ENCODE measurements at regions not wholly inside any gene's neighbourhood (a gene's known extent, or its start where the extent isn't known, plus 50 kb on each side); places are given as distances from the start of the nearest gene placed in this dataset.
"Not testable (repeated sequence)": the region's sequence is repeated elsewhere in the genome, so short reads cannot be mapped to it uniquely, and the experiment has no call there.

GRCh38 chrX:69431420-69431819 lies 72.7 kb upstream of the NALF2 start:
- DNase-seq, result no peak

- no peak for DNase-seq
Observed at GRCh38 chrX:69430785-69431184, 73.3 kb upstream of the NALF2 start.

- no peak for DNase-seq
Observed at GRCh38 chrX:69429339-69430015, 74.6 kb upstream of the NALF2 start.

- DNase-seq, result no peak
Observed at GRCh38 chrX:69428216-69428615, 75.9 kb upstream of the NALF2 start.

GRCh38 chrX:69424910-69425309 lies 79.2 kb upstream of the NALF2 start:
- DNase-seq, result no peak

GRCh38 chrX:69424161-69424560 lies 80.0 kb upstream of the NALF2 start:
- DNase-seq, result peak in 1 of 2 experiments; percentile 8

GRCh38 chrX:69422208-69422607 lies 81.9 kb upstream of the NALF2 start:
- not testable (repeated sequence) for DNase-seq

- no peak for DNase-seq
Observed at GRCh38 chrX:69415698-69416097, 88.4 kb upstream of the NALF2 start.

GRCh38 chrX:69412661-69413060 lies 91.5 kb upstream of the NALF2 start:
- no peak for DNase-seq

- no peak for DNase-seq
Observed at GRCh38 chrX:69398881-69399280, 105.2 kb upstream of the NALF2 start.

GRCh38 chrX:69396916-69397315 lies 107.2 kb upstream of the NALF2 start:
- DNase-seq, result no peak

- no peak for DNase-seq
Observed at GRCh38 chrX:69395306-69395705, 108.8 kb upstream of the NALF2 start.

- no peak for DNase-seq
Observed at GRCh38 chrX:69389101-69389501, 115.0 kb upstream of the NALF2 start.

GRCh38 chrX:69388526-69388925 lies 115.6 kb upstream of the NALF2 start:
- no peak for DNase-seq

- peak; percentile 0 to 11 for DNase-seq
Observed at GRCh38 chrX:69387567-69388487, 116.3 kb upstream of the NALF2 start.

GRCh38 chrX:69386681-69387080 lies 117.4 kb upstream of the NALF2 start:
- no peak for DNase-seq

GRCh38 chrX:69379412-69379811 lies 124.7 kb upstream of the NALF2 start:
- DNase-seq, result no peak

GRCh38 chrX:69374569-69374968 lies 129.6 kb upstream of the NALF2 start:
- no peak for DNase-seq

GRCh38 chrX:69372435-69372834 lies 131.7 kb upstream of the NALF2 start:
- no peak for DNase-seq

- no peak for DNase-seq
Observed at GRCh38 chrX:69371159-69371558, 133.0 kb upstream of the NALF2 start.

- no peak for DNase-seq
Observed at GRCh38 chrX:69369999-69370398, 134.1 kb upstream of the NALF2 start.

- no peak for DNase-seq
Observed at GRCh38 chrX:69366183-69366582, 137.9 kb upstream of the NALF2 start.

GRCh38 chrX:69365755-69366154 lies 138.4 kb upstream of the NALF2 start:
- DNase-seq, result no peak

- no peak for DNase-seq
Observed at GRCh38 chrX:69365349-69365748, 138.8 kb upstream of the NALF2 start.
